Neural cell (in vitro differentiated cells): ENCODE measurements at regions not wholly inside any gene's neighbourhood (a gene's known extent, or its start where the extent isn't known, plus 50 kb on each side); places are given as distances from the start of the nearest gene placed in this dataset.

Experiments
- H2AFZ ChIP-seq: fragments of 200-600, 300-800 bp; sonication (generic), shearing (Covaris generic); 2 replicates; pipeline ENCODE4 v1.6.0; 2014; ENCODE audit warnings: low read depth, mild to moderate bottlenecking, antibody characterized with exemption, low read length, moderate library complexity
- H3F3A ChIP-seq: fragments of 200-600 bp; shearing (Covaris generic); 2 replicates; pipeline ENCODE4 v1.6.1; 2016; ENCODE audit warnings: mild to moderate bottlenecking, moderate library complexity, mixed read lengths, antibody characterized with exemption, low read length; ENCODE audit not compliant: insufficient read depth, poor library complexity, severe bottlenecking
- H3K27ac ChIP-seq: fragments of 200-600, 300-800 bp; sonication (generic), shearing (Covaris generic); 2 replicates; pipeline ENCODE4 v1.5.1; 2014; ENCODE audit warnings: mild to moderate bottlenecking, low read length, moderate library complexity
- H3K27me3 ChIP-seq: fragments of 300-800, 200-600 bp; sonication (generic), shearing (Covaris generic); 2 replicates; pipeline ENCODE4 v1.6.0; 2014; ENCODE audit warnings: mild to moderate bottlenecking, low read depth, low read length, moderate library complexity; ENCODE audit not compliant: insufficient read depth
- H3K36me3 ChIP-seq: fragments of 300-800, 200-600 bp; sonication (generic), shearing (Covaris generic); 2 replicates; pipeline ENCODE4 v1.5.1; 2014; ENCODE audit warnings: mild to moderate bottlenecking, antibody characterized with exemption, low read length, moderate library complexity; ENCODE audit not compliant: insufficient read depth
- H3K4me2 ChIP-seq: fragments of 300-800, 200-600 bp; sonication (generic), shearing (Covaris generic); 2 replicates; pipeline ENCODE4 v1.6.0; 2014; ENCODE audit warnings: mild to moderate bottlenecking, low read length
- H3K4me3 ChIP-seq: fragments of 300-800, 200-600 bp; sonication (generic), shearing (Covaris generic); 2 replicates; pipeline ENCODE4 v1.5.1; 2014; ENCODE audit warnings: mild to moderate bottlenecking, low read length, moderate library complexity
- H3K79me2 ChIP-seq: fragments of 200-600 bp; shearing (Covaris generic); replicated peaks from 2 replicates; pipeline ENCODE4 v1.6.0; 2014; ENCODE audit warnings: mild to moderate bottlenecking, low read length, moderate library complexity; ENCODE audit not compliant: insufficient read depth
- H3K9ac ChIP-seq: fragments of 300-800, 200-600 bp; sonication (generic), shearing (Covaris generic); 2 replicates; pipeline ENCODE4 v1.6.1; 2016; ENCODE audit warnings: mild to moderate bottlenecking, low read length, mixed read lengths
- H3K9me2 ChIP-seq: fragments of 200-600 bp; shearing (Covaris generic); 2 replicates; pipeline ENCODE4 v1.6.1; 2016; ENCODE audit warnings: mild to moderate bottlenecking, low read length, mixed read lengths; ENCODE audit not compliant: insufficient read depth
- H3K9me3 ChIP-seq: fragments of 200-600, 300-800 bp; sonication (generic), shearing (Covaris generic); 2 replicates; pipeline ENCODE4 v1.6.1; 2016; ENCODE audit warnings: mild to moderate bottlenecking, mixed run types, low read length, moderate library complexity, mixed read lengths
- H4K20me1 ChIP-seq: fragments of 200-600 bp; shearing (Covaris generic); 2 replicates; pipeline ENCODE4 v1.6.1; 2016; ENCODE audit warnings: mild to moderate bottlenecking, mixed run types; ENCODE audit not compliant: insufficient read depth
- EP300 ChIP-seq: fragments of 450-650 bp; conservative IDR thresholded peaks from 2 replicates; pipeline ENCODE4 v1.6.1; 2014; ENCODE audit warnings: antibody characterized with exemption, mild to moderate bottlenecking, moderate library complexity; ENCODE audit not compliant: poor library complexity, severe bottlenecking
- EZH2 ChIP-seq: fragments of 200-600, 300-800 bp; shearing (Covaris generic), sonication (generic); IDR thresholded peaks from 2 replicates; pipeline ENCODE4 v1.6.1; 2014; ENCODE audit warnings: antibody characterized with exemption, low read length, borderline replicate concordance, mild to moderate bottlenecking; ENCODE audit not compliant: insufficient read depth, poor library complexity, severe bottlenecking
- MXI1 ChIP-seq: fragments of 450-650 bp; conservative IDR thresholded peaks from 2 replicates; pipeline ENCODE4 v1.6.1; 2014; ENCODE audit warnings: antibody characterized with exemption, mild to moderate bottlenecking; ENCODE audit not compliant: poor library complexity, severe bottlenecking
- POLR2AphosphoS5 ChIP-seq: IDR thresholded peaks from 2 replicates; pipeline ENCODE4 v1.6.1; 2012
- RAD21 ChIP-seq: fragments of 450-650 bp; conservative IDR thresholded peaks from 2 replicates; pipeline ENCODE4 v1.6.1; 2014; ENCODE audit warnings: antibody characterized with exemption, mild to moderate bottlenecking, moderate library complexity
- SMC3 ChIP-seq: fragments of 450-650 bp; conservative IDR thresholded peaks from 2 replicates; pipeline ENCODE4 v1.6.1; 2014; ENCODE audit warnings: antibody characterized with exemption, mild to moderate bottlenecking, moderate library complexity; ENCODE audit not compliant: poor library complexity
- TAF1 ChIP-seq: IDR thresholded peaks from 2 replicates; pipeline ENCODE4 v1.6.1; 2012; ENCODE audit warnings: low read depth
- TF ChIP-seq, protein P1 (sequence below): fragments of 450-650 bp; IDR thresholded peaks from 2 replicates; pipeline ENCODE4 v1.5.1; 2014; ENCODE audit warnings: antibody characterized with exemption, mild to moderate bottlenecking, moderate library complexity; ENCODE audit not compliant: poor library complexity, severe bottlenecking
- TF ChIP-seq, protein P2 (sequence below): IDR thresholded peaks from 2 replicates; pipeline ENCODE4 v1.6.1; 2012; ENCODE audit warnings: borderline replicate concordance

DNA sequence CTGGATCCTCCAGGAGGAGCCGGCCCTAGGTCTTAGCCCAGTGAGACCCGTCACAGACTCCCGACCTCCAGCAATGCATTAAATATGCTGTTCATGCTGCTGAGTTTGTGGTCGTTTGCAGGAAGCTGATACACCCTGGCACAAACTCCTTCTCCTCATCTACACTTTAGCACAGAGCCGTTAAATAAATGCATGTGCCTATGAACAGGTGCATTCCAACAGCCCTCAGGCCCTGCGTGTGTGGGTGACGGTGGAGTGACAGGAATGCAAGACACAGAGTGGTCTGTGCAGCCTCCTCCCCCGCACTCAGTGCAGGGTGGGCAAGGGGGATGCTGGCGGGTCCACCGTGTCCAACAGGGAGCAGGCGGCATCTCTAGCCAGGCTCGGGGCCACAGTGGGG lies 106.6 kb upstream of the TMPRSS2 start:
- H3K79me2 ChIP-seq: no peaks in the 10 kb centered on the region
- H3K4me3 ChIP-seq: no peak overlapping the region
- no peak overlapping the region for H3K4me2 ChIP-seq
- H3K9me2 ChIP-seq: no peaks in the 10 kb centered on the region
- H2AFZ ChIP-seq: no peak overlapping the region
- no peak overlapping the region for H3K9ac ChIP-seq
- no peaks in the 10 kb centered on the region for H3K27me3 ChIP-seq
- H4K20me1 ChIP-seq: no peaks in the 10 kb centered on the region
- H3K36me3 ChIP-seq: no peaks in the 10 kb centered on the region
- no peaks in the 10 kb centered on the region for H3K9me3 ChIP-seq
- no peak for TF ChIP-seq SMC3
- TF ChIP-seq, protein P1, sequence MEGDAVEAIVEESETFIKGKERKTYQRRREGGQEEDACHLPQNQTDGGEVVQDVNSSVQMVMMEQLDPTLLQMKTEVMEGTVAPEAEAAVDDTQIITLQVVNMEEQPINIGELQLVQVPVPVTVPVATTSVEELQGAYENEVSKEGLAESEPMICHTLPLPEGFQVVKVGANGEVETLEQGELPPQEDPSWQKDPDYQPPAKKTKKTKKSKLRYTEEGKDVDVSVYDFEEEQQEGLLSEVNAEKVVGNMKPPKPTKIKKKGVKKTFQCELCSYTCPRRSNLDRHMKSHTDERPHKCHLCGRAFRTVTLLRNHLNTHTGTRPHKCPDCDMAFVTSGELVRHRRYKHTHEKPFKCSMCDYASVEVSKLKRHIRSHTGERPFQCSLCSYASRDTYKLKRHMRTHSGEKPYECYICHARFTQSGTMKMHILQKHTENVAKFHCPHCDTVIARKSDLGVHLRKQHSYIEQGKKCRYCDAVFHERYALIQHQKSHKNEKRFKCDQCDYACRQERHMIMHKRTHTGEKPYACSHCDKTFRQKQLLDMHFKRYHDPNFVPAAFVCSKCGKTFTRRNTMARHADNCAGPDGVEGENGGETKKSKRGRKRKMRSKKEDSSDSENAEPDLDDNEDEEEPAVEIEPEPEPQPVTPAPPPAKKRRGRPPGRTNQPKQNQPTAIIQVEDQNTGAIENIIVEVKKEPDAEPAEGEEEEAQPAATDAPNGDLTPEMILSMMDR: no peak
- TF ChIP-seq EZH2: no peak
- no peak for TF ChIP-seq TAF1
- TF ChIP-seq RAD21: no peak
- no peak for TF ChIP-seq EP300
- TF ChIP-seq POLR2AphosphoS5: no peak
- TF ChIP-seq, protein P2, sequence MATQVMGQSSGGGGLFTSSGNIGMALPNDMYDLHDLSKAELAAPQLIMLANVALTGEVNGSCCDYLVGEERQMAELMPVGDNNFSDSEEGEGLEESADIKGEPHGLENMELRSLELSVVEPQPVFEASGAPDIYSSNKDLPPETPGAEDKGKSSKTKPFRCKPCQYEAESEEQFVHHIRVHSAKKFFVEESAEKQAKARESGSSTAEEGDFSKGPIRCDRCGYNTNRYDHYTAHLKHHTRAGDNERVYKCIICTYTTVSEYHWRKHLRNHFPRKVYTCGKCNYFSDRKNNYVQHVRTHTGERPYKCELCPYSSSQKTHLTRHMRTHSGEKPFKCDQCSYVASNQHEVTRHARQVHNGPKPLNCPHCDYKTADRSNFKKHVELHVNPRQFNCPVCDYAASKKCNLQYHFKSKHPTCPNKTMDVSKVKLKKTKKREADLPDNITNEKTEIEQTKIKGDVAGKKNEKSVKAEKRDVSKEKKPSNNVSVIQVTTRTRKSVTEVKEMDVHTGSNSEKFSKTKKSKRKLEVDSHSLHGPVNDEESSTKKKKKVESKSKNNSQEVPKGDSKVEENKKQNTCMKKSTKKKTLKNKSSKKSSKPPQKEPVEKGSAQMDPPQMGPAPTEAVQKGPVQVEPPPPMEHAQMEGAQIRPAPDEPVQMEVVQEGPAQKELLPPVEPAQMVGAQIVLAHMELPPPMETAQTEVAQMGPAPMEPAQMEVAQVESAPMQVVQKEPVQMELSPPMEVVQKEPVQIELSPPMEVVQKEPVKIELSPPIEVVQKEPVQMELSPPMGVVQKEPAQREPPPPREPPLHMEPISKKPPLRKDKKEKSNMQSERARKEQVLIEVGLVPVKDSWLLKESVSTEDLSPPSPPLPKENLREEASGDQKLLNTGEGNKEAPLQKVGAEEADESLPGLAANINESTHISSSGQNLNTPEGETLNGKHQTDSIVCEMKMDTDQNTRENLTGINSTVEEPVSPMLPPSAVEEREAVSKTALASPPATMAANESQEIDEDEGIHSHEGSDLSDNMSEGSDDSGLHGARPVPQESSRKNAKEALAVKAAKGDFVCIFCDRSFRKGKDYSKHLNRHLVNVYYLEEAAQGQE: no peak
- TF ChIP-seq MXI1: no peak
- H3K27ac ChIP-seq: no peak overlapping the region
- no peaks in the 10 kb centered on the region for H3F3A ChIP-seq

DNA sequence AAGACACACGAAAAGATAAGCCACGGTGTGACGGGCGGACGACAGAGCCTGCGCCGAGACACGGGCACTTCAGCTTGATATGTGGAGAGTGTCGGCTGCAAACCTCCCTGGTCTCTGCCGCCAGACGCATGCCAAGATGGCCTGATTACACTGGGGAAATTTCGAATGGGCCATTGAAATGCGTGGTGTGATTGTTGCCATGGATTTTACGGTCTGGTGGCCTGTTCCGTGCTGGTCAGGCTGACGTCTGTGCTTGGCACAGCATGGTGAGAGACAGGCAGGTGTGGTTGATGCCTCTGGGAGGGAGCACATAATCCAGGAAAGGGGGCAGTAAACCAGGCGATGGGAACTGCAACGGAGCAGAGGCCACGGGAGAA lies 105.6 kb upstream of the TMPRSS2 start:
- no peaks in the 10 kb centered on the region for H3K27me3 ChIP-seq
- H3K79me2 ChIP-seq: no peaks in the 10 kb centered on the region
- no peak overlapping the region for H3K4me2 ChIP-seq
- H3K4me3 ChIP-seq: no peak overlapping the region
- H4K20me1 ChIP-seq: no peaks in the 10 kb centered on the region
- no peaks in the 10 kb centered on the region for H3K9me3 ChIP-seq
- TF ChIP-seq RAD21: no peak
- TF ChIP-seq TAF1: no peak
- TF ChIP-seq, protein P2: no peak
- no peak for TF ChIP-seq EZH2
- TF ChIP-seq SMC3: no peak
- TF ChIP-seq POLR2AphosphoS5: no peak
- TF ChIP-seq EP300: no peak
- TF ChIP-seq, protein P1: no peak
- no peak for TF ChIP-seq MXI1
- no peaks in the 10 kb centered on the region for H3F3A ChIP-seq
- H2AFZ ChIP-seq: no peak overlapping the region
- H3K36me3 ChIP-seq: no peaks in the 10 kb centered on the region
- no peaks in the 10 kb centered on the region for H3K9me2 ChIP-seq
- H3K27ac ChIP-seq: no peak overlapping the region
- H3K9ac ChIP-seq: no peak overlapping the region
